VCaP (cell line): ENCODE measurements at regions not wholly inside any gene's neighbourhood (a gene's known extent, or its start where the extent isn't known, plus 50 kb on each side); places are given as distances from the start of the nearest gene placed in this dataset.

Source experiments
- H3K27ac ChIP-seq: fragments of 450-650 bp; 2 replicates; pipeline ENCODE4 v1.5.1; 2017
- TF ChIP-seq, protein P1 (sequence below): fragments of 450-650 bp; conservative IDR thresholded peaks from 2 replicates; pipeline ENCODE4 v1.5.1; 2017; ENCODE audit warnings: mild to moderate bottlenecking, moderate library complexity

GRCh38 chr1:221813887-221814286 is 72.0 kb upstream of the DUSP10 start:
- TF ChIP-seq, protein P1, sequence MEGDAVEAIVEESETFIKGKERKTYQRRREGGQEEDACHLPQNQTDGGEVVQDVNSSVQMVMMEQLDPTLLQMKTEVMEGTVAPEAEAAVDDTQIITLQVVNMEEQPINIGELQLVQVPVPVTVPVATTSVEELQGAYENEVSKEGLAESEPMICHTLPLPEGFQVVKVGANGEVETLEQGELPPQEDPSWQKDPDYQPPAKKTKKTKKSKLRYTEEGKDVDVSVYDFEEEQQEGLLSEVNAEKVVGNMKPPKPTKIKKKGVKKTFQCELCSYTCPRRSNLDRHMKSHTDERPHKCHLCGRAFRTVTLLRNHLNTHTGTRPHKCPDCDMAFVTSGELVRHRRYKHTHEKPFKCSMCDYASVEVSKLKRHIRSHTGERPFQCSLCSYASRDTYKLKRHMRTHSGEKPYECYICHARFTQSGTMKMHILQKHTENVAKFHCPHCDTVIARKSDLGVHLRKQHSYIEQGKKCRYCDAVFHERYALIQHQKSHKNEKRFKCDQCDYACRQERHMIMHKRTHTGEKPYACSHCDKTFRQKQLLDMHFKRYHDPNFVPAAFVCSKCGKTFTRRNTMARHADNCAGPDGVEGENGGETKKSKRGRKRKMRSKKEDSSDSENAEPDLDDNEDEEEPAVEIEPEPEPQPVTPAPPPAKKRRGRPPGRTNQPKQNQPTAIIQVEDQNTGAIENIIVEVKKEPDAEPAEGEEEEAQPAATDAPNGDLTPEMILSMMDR = no peak
- no peak overlapping the region for H3K27ac ChIP-seq

- no peak overlapping the region for H3K27ac ChIP-seq
- TF ChIP-seq, protein P1 = no peak
These were observed 71.2 kb upstream of the DUSP10 start for GRCh38 chr1:221812905-221813597.

DNA sequence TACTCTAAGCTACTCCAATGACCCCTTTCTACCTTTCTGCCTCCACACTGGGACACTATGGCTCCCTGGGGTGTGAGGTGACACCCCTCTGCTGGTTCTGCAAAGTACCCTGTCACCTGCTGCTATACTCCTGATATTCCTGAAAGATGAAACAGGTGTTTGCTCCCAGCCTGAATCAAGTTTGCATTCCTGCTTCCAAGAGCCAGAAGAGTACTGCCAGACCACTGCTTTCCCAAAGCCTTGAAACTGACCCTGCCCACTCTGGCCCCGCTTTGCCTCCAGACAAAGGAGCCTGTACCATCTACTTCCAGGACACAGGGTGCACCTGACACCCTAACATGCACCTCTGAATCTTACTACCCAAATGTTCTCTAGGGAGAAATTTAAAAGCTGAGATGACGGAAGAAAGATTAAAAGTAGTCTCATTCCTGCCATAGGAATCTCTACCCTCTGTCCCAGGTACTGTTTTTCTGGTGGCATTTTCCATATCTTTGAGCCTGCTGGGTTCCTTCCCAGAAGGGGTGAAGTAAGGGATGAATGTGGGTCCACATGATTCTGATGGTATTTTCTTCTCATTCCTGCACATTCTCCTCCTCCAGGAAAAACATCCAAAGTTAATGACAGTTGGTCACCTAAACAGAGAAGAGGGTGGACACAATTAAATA is 70.3 kb upstream of the DUSP10 start:
- no peak overlapping the region for H3K27ac ChIP-seq
- TF ChIP-seq, protein P1 = no peak

DNA sequence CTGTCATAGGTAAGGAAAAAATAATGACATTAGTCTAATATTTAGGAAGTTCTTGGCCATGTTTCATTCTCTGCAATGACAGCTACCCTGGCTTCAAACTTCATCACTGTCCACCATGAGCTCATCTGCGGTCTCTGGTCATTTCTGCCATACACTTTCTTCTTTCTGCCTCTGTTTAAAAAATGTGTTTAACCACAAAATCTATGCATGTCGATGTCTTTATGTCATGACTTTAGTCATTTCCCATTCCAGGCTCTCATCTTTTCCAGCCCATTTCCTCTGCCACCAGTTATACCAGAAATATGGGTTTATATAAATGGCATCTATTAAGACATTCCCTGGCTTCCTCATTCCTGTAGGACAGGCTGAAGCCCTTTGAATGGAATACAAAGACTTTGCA is 68.5 kb upstream of the DUSP10 start:
- TF ChIP-seq, protein P1 = no peak
- no peak overlapping the region for H3K27ac ChIP-seq

GRCh38 chr1:221809091-221810029 is 67.5 kb upstream of the DUSP10 start:
- TF ChIP-seq, protein P1 = no peak
- no peak overlapping the region for H3K27ac ChIP-seq

DNA sequence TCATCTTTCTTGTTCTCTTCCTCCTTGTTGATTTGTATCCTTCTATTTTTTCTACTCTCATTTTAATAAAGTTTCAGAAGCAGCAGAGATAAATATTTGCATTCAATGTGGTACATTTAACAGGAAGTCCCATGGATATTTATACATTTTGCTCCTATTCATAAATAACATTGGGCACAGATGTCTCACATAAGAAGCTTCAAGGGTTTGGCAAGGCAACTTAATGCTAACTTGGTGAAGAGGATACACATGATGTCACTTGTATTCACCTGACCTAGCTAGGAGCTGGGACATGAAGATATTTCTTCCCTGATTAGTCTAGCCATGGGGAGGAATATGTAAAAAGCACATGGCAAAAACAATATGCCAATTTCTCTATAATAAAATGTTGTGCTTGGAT is 65.1 kb upstream of the DUSP10 start:
- H3K27ac ChIP-seq = no peak overlapping the region
- TF ChIP-seq, protein P1 = no peak

GRCh38 chr1:221806236-221806635 is 64.3 kb upstream of the DUSP10 start:
- TF ChIP-seq, protein P1 = no peak
- H3K27ac ChIP-seq = no peak overlapping the region
